GM06990 (cell line): ENCODE measurements at regions not wholly inside any gene's neighbourhood (a gene's known extent, or its start where the extent isn't known, plus 50 kb on each side); places are given as distances from the start of the nearest gene placed in this dataset.

Experiments
- DNase-seq: peaks from one replicate; pipeline ENCODE4 v3.0.0-alpha.2; 2011; ENCODE audit not compliant: insufficient read length; ENCODE audit errors: extremely low read depth
- H3K27me3 ChIP-seq: replicated peaks from 2 replicates; pipeline ENCODE4 v1.6.0; 2011; ENCODE audit warnings: low read length; ENCODE audit not compliant: control insufficient read depth, insufficient read depth
- H3K36me3 ChIP-seq: 2 replicates; pipeline ENCODE4 v1.5.1; 2011; ENCODE audit warnings: low read length; ENCODE audit not compliant: control insufficient read depth, insufficient read depth
- H3K4me3 ChIP-seq: replicated peaks from 2 replicates; pipeline ENCODE4 v1.5.1; 2011; ENCODE audit warnings: low read depth, mild to moderate bottlenecking, control low read depth, low read length
- CTCF ChIP-seq: IDR thresholded peaks from 2 replicates; pipeline ENCODE4 v1.5.1; 2011; ENCODE audit warnings: low read length, control low read depth, mild to moderate bottlenecking, inconsistent platforms; ENCODE audit not compliant: insufficient read depth, poor library complexity, severe bottlenecking

- TF ChIP-seq CTCF = no peak
- no peak overlapping the region for H3K4me3 ChIP-seq
- H3K27me3 ChIP-seq = no peaks in the 10 kb centered on the region
- no peak for DNase-seq
- no peaks in the 10 kb centered on the region for H3K36me3 ChIP-seq
Measured at GRCh38 chr7:41503438-41503837, 199.5 kb downstream of the INHBA start.

GRCh38 chr7:41501466-41501865 is 201.4 kb downstream of the INHBA start:
- TF ChIP-seq CTCF = no peak
- Histone ChIP-seq H3K4me3 (no peak overlapping the region), H3K27me3 (no peaks in the 10 kb centered on the region), H3K36me3 (no peaks in the 10 kb centered on the region)
- DNase-seq = no peak

GRCh38 chr7:41501006-41501405 is 201.9 kb downstream of the INHBA start:
- DNase-seq = no peak
- Histone ChIP-seq H3K27me3 (no peaks in the 10 kb centered on the region), H3K4me3 (no peak overlapping the region), H3K36me3 (no peaks in the 10 kb centered on the region)
- TF ChIP-seq CTCF = no peak

GRCh38 chr7:41492603-41493002 is 210.3 kb downstream of the INHBA start:
- no peaks in the 10 kb centered on the region for H3K36me3 ChIP-seq
- TF ChIP-seq CTCF = no peak
- no peak for DNase-seq
- no peaks in the 10 kb centered on the region for H3K27me3 ChIP-seq
- H3K4me3 ChIP-seq = no peak overlapping the region

- no peak overlapping the region for H3K4me3 ChIP-seq
- no peaks in the 10 kb centered on the region for H3K27me3 ChIP-seq
- H3K36me3 ChIP-seq = no peaks in the 10 kb centered on the region
- DNase-seq = no peak
- TF ChIP-seq CTCF = no peak
Measured at GRCh38 chr7:41491883-41492471, 210.9 kb downstream of the INHBA start.

GRCh38 chr7:41491308-41491707 is 211.6 kb downstream of the INHBA start:
- DNase-seq = no peak
- no peak for TF ChIP-seq CTCF
- no peak overlapping the region for H3K4me3 ChIP-seq
- no peaks in the 10 kb centered on the region for H3K36me3 ChIP-seq
- H3K27me3 ChIP-seq = no peaks in the 10 kb centered on the region
